Tibial nerve (tissue), 4 donors: ENCODE measurements at regions not wholly inside any gene's neighbourhood (a gene's known extent, or its start where the extent isn't known, plus 50 kb on each side); places are given as distances from the start of the nearest gene placed in this dataset.

ENCODE experiments used
- DNase-seq, 2 donors: peaks; one replicate each; pipeline ENCODE4 v3.0.0-alpha.2; 2019; ENCODE audit warnings: low spot score in 2 of 2
- H3K27ac ChIP-seq, 4 donors: fragments of 200-600 bp; sonication (generic) in 3 of 4; one replicate each; pipeline ENCODE4 v1.5.1; 2017 to 2019; ENCODE audit warnings: mild to moderate bottlenecking in 1 of 4
- H3K27me3 ChIP-seq, 2 donors: fragments of 200-600 bp; sonication (generic) in 1 of 2; one replicate each; pipeline versions ENCODE4 v1.5.1 to v1.6.0; 2017 to 2019
- H3K36me3 ChIP-seq, 3 donors: fragments of 200-600 bp; sonication (generic); one replicate each; pipeline ENCODE4 v1.5.1; 2018 to 2019
- H3K4me1 ChIP-seq, 4 donors: fragments of 200-600 bp; sonication (generic) in 3 of 4; one replicate each; pipeline ENCODE4 v1.5.1; 2017 to 2019
- H3K4me3 ChIP-seq, 4 donors: fragments of 200-600 bp; sonication (generic) in 3 of 4; one replicate each; pipeline ENCODE4 v1.5.1; 2017 to 2019; ENCODE audit warnings: mild to moderate bottlenecking in 1 of 4, moderate library complexity in 1 of 4
- H3K9me3 ChIP-seq, 4 donors: fragments of 200-600 bp; sonication (generic) in 3 of 4; one replicate each; pipeline ENCODE4 v1.5.1; 2017 to 2019
- CTCF ChIP-seq, 5 experiments: fragments of 200-600 bp in 3 of 5; fragments of 450-650 bp in 2 of 5; sonication (generic) in 3 of 5; IDR thresholded peaks; one replicate each; pipeline ENCODE4 v1.5.1; 2016 to 2019; ENCODE audit warnings: antibody characterized with exemption in 5 of 5, mild to moderate bottlenecking in 3 of 5, moderate library complexity in 2 of 5
- EP300 ChIP-seq, 2 donors: sonication (generic); formaldehyde crosslinking; IDR thresholded peaks; one replicate each; pipeline ENCODE4 v1.6.1; 2017; ENCODE audit warnings: antibody characterized with exemption in 2 of 2, mild to moderate bottlenecking in 1 of 2
- POLR2A ChIP-seq, 2 donors: fragments of 450-650 bp; IDR thresholded peaks; one replicate each; pipeline ENCODE4 v1.6.1; 2017; ENCODE audit warnings: antibody characterized with exemption in 2 of 2, mild to moderate bottlenecking in 2 of 2, moderate library complexity in 2 of 2
- WGBS, 2 donors: methylation state at CpG; one replicate each; pipeline ENCODE4 v1.1.5; 2018; 5-methylcytosine and 5-hydroxymethylcytosine counted together

- Histone ChIP-seq H3K4me3 (no peak overlapping the region), H3K27me3 (no peaks in the 10 kb centered on the region), H3K9me3 (no peaks in the 10 kb centered on the region), H3K4me1 (no peaks in the 10 kb centered on the region), H3K27ac (no peak overlapping the region), H3K36me3 (no peaks in the 10 kb centered on the region)
- DNase-seq: no peak
- TF ChIP-seq POLR2A (IDR thresholded peaks at IDR 0.05) (no peak), EP300 (IDR thresholded peaks at IDR 0.05) (no peak), CTCF (IDR thresholded peaks at IDR 0.05) (no peak)
- WGBS, 2 donors: 97 to 99% methylated on average over 2 of the region's 2 CpGs
Measured at GRCh38 chr13:103695320-103695719, 629.1 kb upstream of the SLC10A2 start.

GRCh38 chr13:103694471-103694870, 628.3 kb upstream of the SLC10A2 start:
- Histone ChIP-seq H3K4me1 (no peaks in the 10 kb centered on the region), H3K27ac (no peak overlapping the region), H3K4me3 (no peak overlapping the region), H3K9me3 (no peaks in the 10 kb centered on the region), H3K27me3 (no peaks in the 10 kb centered on the region), H3K36me3 (no peaks in the 10 kb centered on the region)
- TF ChIP-seq EP300 (IDR thresholded peaks at IDR 0.05): no peak
- TF ChIP-seq CTCF (IDR thresholded peaks at IDR 0.05): no peak
- TF ChIP-seq POLR2A (IDR thresholded peaks at IDR 0.05): no peak
- WGBS, 2 donors: 83 to 93% methylated on average over 4 of the region's 4 CpGs
- no peak for DNase-seq

GRCh38 chr13:103694033-103694432, 627.8 kb upstream of the SLC10A2 start:
- Histone ChIP-seq H3K4me3 (no peak overlapping the region), H3K9me3 (no peaks in the 10 kb centered on the region)
- 43 to 58% methylated on average over 5 of the region's 5 CpGs for WGBS, 2 donors

GRCh38 chr13:103692442-103692841, 626.2 kb upstream of the SLC10A2 start:
- Histone ChIP-seq H3K27ac (no peak overlapping the region), H3K36me3 (no peaks in the 10 kb centered on the region), H3K9me3 (no peaks in the 10 kb centered on the region), H3K4me3 (no peak overlapping the region), H3K27me3 (no peaks in the 10 kb centered on the region), H3K4me1 (no peaks in the 10 kb centered on the region)
- no peak for TF ChIP-seq POLR2A (IDR thresholded peaks at IDR 0.05)
- TF ChIP-seq CTCF (IDR thresholded peaks at IDR 0.05): no peak
- TF ChIP-seq EP300 (IDR thresholded peaks at IDR 0.05): no peak
- WGBS, 2 donors: 71 to 80% methylated on average over 4 of the region's 4 CpGs
- no peak for DNase-seq

More at GRCh38 chr13:103694033-103694432, 627.8 kb upstream of the SLC10A2 start:
- no peaks in the 10 kb centered on the region for H3K27me3 ChIP-seq
- DNase-seq: no peak
- no peaks in the 10 kb centered on the region for H3K36me3 ChIP-seq
- TF ChIP-seq EP300 (IDR thresholded peaks at IDR 0.05): no peak
- no peak for TF ChIP-seq POLR2A (IDR thresholded peaks at IDR 0.05)
- TF ChIP-seq CTCF (IDR thresholded peaks at IDR 0.05): no peak
- H3K4me1 ChIP-seq: no peaks in the 10 kb centered on the region
- H3K27ac ChIP-seq: no peak overlapping the region

- DNase-seq: no peak
- H3K4me1 ChIP-seq: no peaks in the 10 kb centered on the region
- no peaks in the 10 kb centered on the region for H3K36me3 ChIP-seq
Measured at GRCh38 chr13:103676329-103676728, 610.1 kb upstream of the SLC10A2 start.

More at GRCh38 chr13:103676329-103676728, 610.1 kb upstream of the SLC10A2 start:
- Histone ChIP-seq H3K9me3 (no peaks in the 10 kb centered on the region), H3K4me3 (no peak overlapping the region), H3K27me3 (no peaks in the 10 kb centered on the region), H3K27ac (no peak overlapping the region)
- TF ChIP-seq POLR2A (IDR thresholded peaks at IDR 0.05) (no peak), EP300 (IDR thresholded peaks at IDR 0.05) (no peak), CTCF (IDR thresholded peaks at IDR 0.05) (no peak)
